Epithelial cell of prostate (primary cell): ENCODE measurements at regions not wholly inside any gene's neighbourhood (a gene's known extent, or its start where the extent isn't known, plus 50 kb on each side); places are given as distances from the start of the nearest gene placed in this dataset.
"Not testable (repeated sequence)": the region's sequence is repeated elsewhere in the genome, so short reads cannot be mapped to it uniquely, and the experiment has no call there.

ENCODE experiments used
- DNase-seq: peaks from one replicate; pipeline ENCODE4 v3.0.0-alpha.2; 2011; ENCODE audit warnings: low read depth, low spot score
- H3K27ac ChIP-seq: fragments of 450-650 bp; 2 replicates; pipeline ENCODE4 v1.5.1; 2017; ENCODE audit warnings: mild to moderate bottlenecking

- no peak for DNase-seq
- no peak overlapping the region for H3K27ac ChIP-seq
These were observed 67.3 kb upstream of the GRK3 start for GRCh38 chr22:25497181-25497641.

GRCh38 chr22:25497716-25498115 lies 66.8 kb upstream of the GRK3 start:
- H3K27ac ChIP-seq, result no peak overlapping the region
- no peak for DNase-seq

- H3K27ac ChIP-seq, DNase-seq: not testable (repeated sequence)
These were observed 63.8 kb upstream of the GRK3 start for GRCh38 chr22:25500671-25501070.

GRCh38 chr22:25504017-25504416 lies 60.5 kb upstream of the GRK3 start:
- not testable (repeated sequence) for H3K27ac ChIP-seq, DNase-seq

- DNase-seq, result no peak
- H3K27ac ChIP-seq, result no peak overlapping the region
These were observed 56.3 kb upstream of the GRK3 start for GRCh38 chr22:25508161-25508560.

- DNase-seq, result no peak
- H3K27ac ChIP-seq, result no peak overlapping the region
These were observed 55.6 kb upstream of the GRK3 start for GRCh38 chr22:25508761-25509321.

GRCh38 chr22:25509374-25509791 lies 55.1 kb upstream of the GRK3 start:
- no peak for DNase-seq
- no peak overlapping the region for H3K27ac ChIP-seq

- DNase-seq, result no peak
- no peak overlapping the region for H3K27ac ChIP-seq
These were observed 53.6 kb upstream of the GRK3 start for GRCh38 chr22:25510876-25511275.

GRCh38 chr22:25511725-25512124 lies 52.8 kb upstream of the GRK3 start:
- no peak overlapping the region for H3K27ac ChIP-seq
- no peak for DNase-seq

GRCh38 chr22:25514436-25515180 lies 49.9 kb upstream of the GRK3 start:
- DNase-seq, result no peak

More at GRCh38 chr22:25514436-25515180, 49.9 kb upstream of the GRK3 start:
- no peak overlapping the region for H3K27ac ChIP-seq
